ENCODE measurements at regions not wholly inside any gene's neighbourhood (a gene's known extent, or its start where the extent isn't known, plus 50 kb on each side); places are given as distances from the start of the nearest gene placed in this dataset.

GRCh38 chr15:31236184-31237042 is 90.2 kb upstream of the KLF13 start (continued):
- TF ChIP-seq ZBTB4 (CRISPR knock-in tag; IDR thresholded peaks at IDR 0.05) (no peak), MLLT1 (IDR thresholded peaks at IDR 0.05) (no peak), GATAD2B (conservative IDR thresholded peaks at IDR 0.05; ENCODE audit: low read depth) (peak; percentile 97), E4F1 (IDR thresholded peaks at IDR 0.05; ENCODE audit: borderline replicate concordance, partially characterized antibody) (no peak), POU2F2 (IDR thresholded peaks at IDR 0.05; ENCODE audit: borderline replicate concordance, low read depth, low read length) (no peak), FOXK2 (IDR thresholded peaks at IDR 0.05) (no peak), ZNF687 (IDR thresholded peaks at IDR 0.05) (peak; percentile 75), RCOR1 (conservative IDR thresholded peaks at IDR 0.05; ENCODE audit: low read depth, low read length) (no peak), YY1 (IDR thresholded peaks at IDR 0.05; ENCODE audit: low read depth, low read length) (no peak), CHD1 (IDR thresholded peaks at IDR 0.05; ENCODE audit: low read depth, low read length) (peak; percentile 71; the same call in 1 of the 2 replicates), BACH1 (IDR thresholded peaks at IDR 0.05; ENCODE audit: borderline replicate concordance) (peak; percentile 60; the same call in 1 of the 2 replicates), IKZF2 (IDR thresholded peaks at IDR 0.05) (peak; percentile 89 to 92), RBBP5 (conservative IDR thresholded peaks at IDR 0.05) (no peak), EP300 (IDR thresholded peaks at IDR 0.05; ENCODE audit: borderline replicate concordance in 1 of 2, control insufficient read depth in 1 of 2, low read depth in 2 of 2, low read length in 2 of 2) (peak; percentile 80 to 92), STAT1 (conservative IDR thresholded peaks at IDR 0.05) (no peak)
